ENCODE measurements at regions not wholly inside any gene's neighbourhood (a gene's known extent, or its start where the extent isn't known, plus 50 kb on each side); places are given as distances from the start of the nearest gene placed in this dataset.
"Not testable (repeated sequence)": the region's sequence is repeated elsewhere in the genome, so short reads cannot be mapped to it uniquely, and the experiment has no call there.

- Histone ChIP-seq H3K9me3 (ENCODE audit: control insufficient read depth, low read length) (no peaks in the 10 kb centered on the region), H3K36me3 (ENCODE audit: control insufficient read depth, insufficient read depth, low read length) (no peaks in the 10 kb centered on the region), H3K4me3 (ENCODE audit: insufficient read depth, low read depth, low read length) (no peak overlapping the region), H3K4me1 (ENCODE audit: control insufficient read depth, insufficient read depth, low read length) (no peaks in the 10 kb centered on the region), H3K27me3 (ENCODE audit: control insufficient read depth, insufficient read depth, low read length, poor library complexity, severe bottlenecking) (no peaks in the 10 kb centered on the region), H3K27ac (ENCODE audit: insufficient read depth, low read depth, low read length, poor library complexity, severe bottlenecking) (no peak overlapping the region)
- WGBS, 2 experiments: 88% methylated on average over 1 of the region's 1 CpG; no CpG with 5 or more reads in 1 of the 2 experiments
These were observed 247.1 kb upstream of the PITX2 start for GRCh38 chr4:110869862-110870572.

- not testable (repeated sequence) for H3K9me3 ChIP-seq (ENCODE audit: control insufficient read depth, low read length); H3K4me1 ChIP-seq (ENCODE audit: control insufficient read depth, insufficient read depth, low read length); H3K27me3 ChIP-seq (ENCODE audit: control insufficient read depth, insufficient read depth, low read length, poor library complexity, severe bottlenecking); H3K27ac ChIP-seq (ENCODE audit: insufficient read depth, low read depth, low read length, poor library complexity, severe bottlenecking); H3K36me3 ChIP-seq (ENCODE audit: control insufficient read depth, insufficient read depth, low read length); H3K4me3 ChIP-seq (ENCODE audit: insufficient read depth, low read depth, low read length)
- WGBS, 2 experiments: 64 to 74% methylated on average over 17 of the region's 18 CpGs
These were observed 253.3 kb upstream of the PITX2 start for GRCh38 chr4:110876214-110876613.

- 74 to 82% methylated on average over 1 of the region's 1 CpG for WGBS, 2 experiments
- no peaks in the 10 kb centered on the region for H3K9me3 ChIP-seq (ENCODE audit: control insufficient read depth, low read length)
- no peaks in the 10 kb centered on the region for H3K36me3 ChIP-seq (ENCODE audit: control insufficient read depth, insufficient read depth, low read length)
- no peak overlapping the region for H3K4me3 ChIP-seq (ENCODE audit: insufficient read depth, low read depth, low read length)
- no peak overlapping the region for H3K27ac ChIP-seq (ENCODE audit: insufficient read depth, low read depth, low read length, poor library complexity, severe bottlenecking)
- no peaks in the 10 kb centered on the region for H3K4me1 ChIP-seq (ENCODE audit: control insufficient read depth, insufficient read depth, low read length)
- no peaks in the 10 kb centered on the region for H3K27me3 ChIP-seq (ENCODE audit: control insufficient read depth, insufficient read depth, low read length, poor library complexity, severe bottlenecking)
These were observed 254.0 kb upstream of the PITX2 start for GRCh38 chr4:110876866-110877265.

GRCh38 chr4:110877778-110878370 lies 255.0 kb upstream of the PITX2 start:
- H3K4me3 ChIP-seq (ENCODE audit: insufficient read depth, low read depth, low read length): no peak overlapping the region
- H3K4me1 ChIP-seq (ENCODE audit: control insufficient read depth, insufficient read depth, low read length): no peaks in the 10 kb centered on the region
- H3K27ac ChIP-seq (ENCODE audit: insufficient read depth, low read depth, low read length, poor library complexity, severe bottlenecking): no peak overlapping the region
- 88 to 92% methylated on average over 2 of the region's 2 CpGs for WGBS, 2 experiments
- H3K27me3 ChIP-seq (ENCODE audit: control insufficient read depth, insufficient read depth, low read length, poor library complexity, severe bottlenecking): no peaks in the 10 kb centered on the region
- no peaks in the 10 kb centered on the region for H3K9me3 ChIP-seq (ENCODE audit: control insufficient read depth, low read length)
- H3K36me3 ChIP-seq (ENCODE audit: control insufficient read depth, insufficient read depth, low read length): no peaks in the 10 kb centered on the region

GRCh38 chr4:110878413-110878812 lies 255.5 kb upstream of the PITX2 start:
- H3K27ac ChIP-seq (ENCODE audit: insufficient read depth, low read depth, low read length, poor library complexity, severe bottlenecking): no peak overlapping the region
- WGBS, 2 experiments: 87 to 96% methylated on average over 2 of the region's 2 CpGs
- no peak overlapping the region for H3K4me3 ChIP-seq (ENCODE audit: insufficient read depth, low read depth, low read length)

GRCh38 chr4:110878956-110879355 lies 256.1 kb upstream of the PITX2 start:
- Histone ChIP-seq H3K27me3 (ENCODE audit: control insufficient read depth, insufficient read depth, low read length, poor library complexity, severe bottlenecking) (no peaks in the 10 kb centered on the region), H3K27ac (ENCODE audit: insufficient read depth, low read depth, low read length, poor library complexity, severe bottlenecking) (no peak overlapping the region), H3K36me3 (ENCODE audit: control insufficient read depth, insufficient read depth, low read length) (no peaks in the 10 kb centered on the region), H3K9me3 (ENCODE audit: control insufficient read depth, low read length) (no peaks in the 10 kb centered on the region), H3K4me3 (ENCODE audit: insufficient read depth, low read depth, low read length) (no peak overlapping the region), H3K4me1 (ENCODE audit: control insufficient read depth, insufficient read depth, low read length) (no peaks in the 10 kb centered on the region)
- WGBS, 2 experiments: 88 to 97% methylated on average over 3 of the region's 3 CpGs

More at GRCh38 chr4:110878413-110878812, 255.5 kb upstream of the PITX2 start:
- Histone ChIP-seq H3K36me3 (ENCODE audit: control insufficient read depth, insufficient read depth, low read length) (no peaks in the 10 kb centered on the region), H3K27me3 (ENCODE audit: control insufficient read depth, insufficient read depth, low read length, poor library complexity, severe bottlenecking) (no peaks in the 10 kb centered on the region), H3K4me1 (ENCODE audit: control insufficient read depth, insufficient read depth, low read length) (no peaks in the 10 kb centered on the region), H3K9me3 (ENCODE audit: control insufficient read depth, low read length) (no peaks in the 10 kb centered on the region)

GRCh38 chr4:110886270-110886669 lies 263.4 kb upstream of the PITX2 start:
- whole genome bisulfite sequencing, 2 experiments: 96 to 97% methylated on average over 6 of the region's 6 CpGs
- H3K27ac ChIP-seq (ENCODE audit: insufficient read depth, low read depth, low read length, poor library complexity, severe bottlenecking): no peak overlapping the region
- H3K4me1 ChIP-seq (ENCODE audit: control insufficient read depth, insufficient read depth, low read length): no peaks in the 10 kb centered on the region
- no peak overlapping the region for H3K4me3 ChIP-seq (ENCODE audit: insufficient read depth, low read depth, low read length)
- H3K36me3 ChIP-seq (ENCODE audit: control insufficient read depth, insufficient read depth, low read length): no peaks in the 10 kb centered on the region
- no peaks in the 10 kb centered on the region for H3K9me3 ChIP-seq (ENCODE audit: control insufficient read depth, low read length)
- no peaks in the 10 kb centered on the region for H3K27me3 ChIP-seq (ENCODE audit: control insufficient read depth, insufficient read depth, low read length, poor library complexity, severe bottlenecking)

- WGBS, 2 experiments: 89 to 96% methylated on average over 5 to 6 of the region's 8 CpGs
- H3K36me3 ChIP-seq (ENCODE audit: control insufficient read depth, insufficient read depth, low read length): no peaks in the 10 kb centered on the region
- H3K4me3 ChIP-seq (ENCODE audit: insufficient read depth, low read depth, low read length): no peak overlapping the region
- no peaks in the 10 kb centered on the region for H3K27me3 ChIP-seq (ENCODE audit: control insufficient read depth, insufficient read depth, low read length, poor library complexity, severe bottlenecking)
- no peaks in the 10 kb centered on the region for H3K9me3 ChIP-seq (ENCODE audit: control insufficient read depth, low read length)
- no peaks in the 10 kb centered on the region for H3K4me1 ChIP-seq (ENCODE audit: control insufficient read depth, insufficient read depth, low read length)
- H3K27ac ChIP-seq (ENCODE audit: insufficient read depth, low read depth, low read length, poor library complexity, severe bottlenecking): no peak overlapping the region
These were observed 264.0 kb upstream of the PITX2 start for GRCh38 chr4:110886856-110887255.

GRCh38 chr4:110897784-110898183 lies 274.9 kb upstream of the PITX2 start:
- Histone ChIP-seq H3K9me3 (ENCODE audit: control insufficient read depth, low read length) (no peaks in the 10 kb centered on the region), H3K27me3 (ENCODE audit: control insufficient read depth, insufficient read depth, low read length, poor library complexity, severe bottlenecking) (no peaks in the 10 kb centered on the region), H3K27ac (ENCODE audit: insufficient read depth, low read depth, low read length, poor library complexity, severe bottlenecking) (no peak overlapping the region), H3K4me1 (ENCODE audit: control insufficient read depth, insufficient read depth, low read length) (no peaks in the 10 kb centered on the region), H3K36me3 (ENCODE audit: control insufficient read depth, insufficient read depth, low read length) (no peaks in the 10 kb centered on the region), H3K4me3 (ENCODE audit: insufficient read depth, low read depth, low read length) (no peak overlapping the region)
- 20 to 29% methylated on average over 5 of the region's 5 CpGs for WGBS, 2 experiments

GRCh38 chr4:110898290-110898689 lies 275.4 kb upstream of the PITX2 start:
- H3K27me3 ChIP-seq (ENCODE audit: control insufficient read depth, insufficient read depth, low read length, poor library complexity, severe bottlenecking): no peaks in the 10 kb centered on the region
- H3K4me1 ChIP-seq (ENCODE audit: control insufficient read depth, insufficient read depth, low read length): no peaks in the 10 kb centered on the region
- no peaks in the 10 kb centered on the region for H3K9me3 ChIP-seq (ENCODE audit: control insufficient read depth, low read length)
- H3K4me3 ChIP-seq (ENCODE audit: insufficient read depth, low read depth, low read length): no peak overlapping the region
- H3K27ac ChIP-seq (ENCODE audit: insufficient read depth, low read depth, low read length, poor library complexity, severe bottlenecking): no peak overlapping the region
- 67 to 100% methylated on average over 1 of the region's 1 CpG for WGBS, 2 experiments
- H3K36me3 ChIP-seq (ENCODE audit: control insufficient read depth, insufficient read depth, low read length): no peaks in the 10 kb centered on the region
